Parathyroid adenoma (tissue), 2 donors: ENCODE measurements at regions not wholly inside any gene's neighbourhood (a gene's known extent, or its start where the extent isn't known, plus 50 kb on each side); places are given as distances from the start of the nearest gene placed in this dataset.

Experiments used
- H2AFZ ChIP-seq: fragments of 300-600 bp; sonication (generic); one replicate; pipeline ENCODE4 v1.7.0; 2017; ENCODE audit warnings: antibody characterized with exemption, mild to moderate bottlenecking
- H3K27ac ChIP-seq: fragments of 300-600 bp; sonication (generic); one replicate; pipeline ENCODE4 v1.7.0; 2017
- H3K27me3 ChIP-seq: fragments of 300-600 bp; sonication (generic); one replicate; pipeline ENCODE4 v1.7.0; 2017; ENCODE audit warnings: low read length; ENCODE audit not compliant: control insufficient read depth, insufficient read depth
- H3K36me3 ChIP-seq: fragments of 300-600 bp; sonication (generic); one replicate; pipeline ENCODE4 v1.7.0; 2017; ENCODE audit warnings: low read length; ENCODE audit not compliant: control insufficient read depth, insufficient read depth
- H3K4me1 ChIP-seq: fragments of 300-600 bp; sonication (generic); one replicate; pipeline ENCODE4 v1.7.0; 2017; ENCODE audit warnings: control low read depth
- H3K4me2 ChIP-seq: fragments of 300-600 bp; sonication (generic); one replicate; pipeline ENCODE4 v1.7.0; 2017; ENCODE audit warnings: low read length
- H3K4me3 ChIP-seq: fragments of 300-600 bp; sonication (generic); one replicate; pipeline ENCODE4 v1.7.0; 2017; ENCODE audit warnings: low read depth, low read length
- H3K79me2 ChIP-seq: fragments of 300-600 bp; sonication (generic); one replicate; pipeline ENCODE4 v1.7.0; 2017; ENCODE audit warnings: control low read depth
- H3K9ac ChIP-seq: fragments of 300-600 bp; sonication (generic); one replicate; pipeline ENCODE4 v1.7.0; 2017; ENCODE audit warnings: mild to moderate bottlenecking
- H3K9me3 ChIP-seq: fragments of 300-600 bp; sonication (generic); one replicate; pipeline ENCODE4 v1.7.0; 2017; ENCODE audit warnings: low read length; ENCODE audit not compliant: control insufficient read depth
- CTCF ChIP-seq: fragments of 300-600 bp; sonication (generic); IDR thresholded peaks from one replicate; pipeline ENCODE4 v1.7.0; 2017; ENCODE audit warnings: antibody characterized with exemption, mild to moderate bottlenecking
- donor health status: primary hyperparathyroidism.

- no peak for TF ChIP-seq CTCF
- H3K9ac ChIP-seq = no peak overlapping the region
- no peaks in the 10 kb centered on the region for H3K36me3 ChIP-seq
- no peaks in the 10 kb centered on the region for H3K4me1 ChIP-seq
- no peaks in the 10 kb centered on the region for H3K27me3 ChIP-seq
- H3K4me3 ChIP-seq = no peak overlapping the region
- H3K9me3 ChIP-seq = no peaks in the 10 kb centered on the region
- no peaks in the 10 kb centered on the region for H3K79me2 ChIP-seq
- no peak overlapping the region for H3K4me2 ChIP-seq
- no peak overlapping the region for H3K27ac ChIP-seq
- no peak overlapping the region for H2AFZ ChIP-seq
These were observed 95.9 kb upstream of the FREM2 start for GRCh38 chr13:38590796-38591507.

- no peak overlapping the region for H3K4me3 ChIP-seq
- H2AFZ ChIP-seq = no peak overlapping the region
- H3K79me2 ChIP-seq = no peaks in the 10 kb centered on the region
- no peaks in the 10 kb centered on the region for H3K27me3 ChIP-seq
- TF ChIP-seq CTCF = no peak
- no peaks in the 10 kb centered on the region for H3K36me3 ChIP-seq
- no peak overlapping the region for H3K9ac ChIP-seq
- no peaks in the 10 kb centered on the region for H3K9me3 ChIP-seq
- H3K27ac ChIP-seq = no peak overlapping the region
- no peaks in the 10 kb centered on the region for H3K4me1 ChIP-seq
- no peak overlapping the region for H3K4me2 ChIP-seq
These were observed 84.6 kb upstream of the FREM2 start for GRCh38 chr13:38602266-38602665.

- H3K27ac ChIP-seq = no peak overlapping the region
- no peak overlapping the region for H3K4me2 ChIP-seq
- no peak for TF ChIP-seq CTCF
- H3K4me3 ChIP-seq = no peak overlapping the region
- no peaks in the 10 kb centered on the region for H3K9me3 ChIP-seq
- H3K27me3 ChIP-seq = no peaks in the 10 kb centered on the region
- no peaks in the 10 kb centered on the region for H3K36me3 ChIP-seq
- H3K9ac ChIP-seq = no peak overlapping the region
- no peaks in the 10 kb centered on the region for H3K79me2 ChIP-seq
- no peaks in the 10 kb centered on the region for H3K4me1 ChIP-seq
- no peak overlapping the region for H2AFZ ChIP-seq
These were observed 80.0 kb upstream of the FREM2 start for GRCh38 chr13:38606699-38607535.

GRCh38 chr13:38617936-38618335 lies 68.9 kb upstream of the FREM2 start:
- no peaks in the 10 kb centered on the region for H3K9me3 ChIP-seq
- H3K9ac ChIP-seq = no peak overlapping the region
- no peak overlapping the region for H2AFZ ChIP-seq
- H3K4me2 ChIP-seq = no peak overlapping the region
- H3K27me3 ChIP-seq = no peaks in the 10 kb centered on the region
- no peaks in the 10 kb centered on the region for H3K79me2 ChIP-seq
- no peak overlapping the region for H3K27ac ChIP-seq
- no peaks in the 10 kb centered on the region for H3K4me1 ChIP-seq
- no peak for TF ChIP-seq CTCF
- no peak overlapping the region for H3K4me3 ChIP-seq
- no peaks in the 10 kb centered on the region for H3K36me3 ChIP-seq
